Inflammatory macrophage (primary cell): ENCODE measurements at regions not wholly inside any gene's neighbourhood (a gene's known extent, or its start where the extent isn't known, plus 50 kb on each side); places are given as distances from the start of the nearest gene placed in this dataset.
A peak's percentile ranks its signal among the peaks of the same experiment; 100 is the strongest.
"Not testable (repeated sequence)": the region's sequence is repeated elsewhere in the genome, so short reads cannot be mapped to it uniquely, and the experiment has no call there.

ENCODE experiments used
- DNase-seq, 2 donors: peaks; one replicate each; pipeline ENCODE4 v3.0.0-alpha.2; 2020 to 2022

GRCh38 chr21:35594905-35595304 lies 465.4 kb downstream of the SETD4 start:
- DNase-seq: no peak

- DNase-seq: no peak
Measured at GRCh38 chr21:35593000-35593502, 467.3 kb downstream of the SETD4 start.

- not testable (repeated sequence) for DNase-seq
Measured at GRCh38 chr21:35590284-35590683, 470.0 kb downstream of the SETD4 start.

GRCh38 chr21:35587841-35588380 lies 472.4 kb downstream of the SETD4 start:
- DNase-seq: no peak

GRCh38 chr21:35586305-35586704 lies 474.0 kb downstream of the SETD4 start:
- DNase-seq: no peak

GRCh38 chr21:35585878-35586277 lies 474.4 kb downstream of the SETD4 start:
- no peak for DNase-seq

GRCh38 chr21:35585155-35585554 lies 475.2 kb downstream of the SETD4 start:
- no peak for DNase-seq

- no peak for DNase-seq
Measured at GRCh38 chr21:35583566-35584216, 476.6 kb downstream of the SETD4 start.

- peak in 1 of 2 donors; percentile 58 for DNase-seq
Measured at GRCh38 chr21:35582731-35583130, 477.6 kb downstream of the SETD4 start.

- DNase-seq: no peak
Measured at GRCh38 chr21:35581640-35582039, 478.7 kb downstream of the SETD4 start.

- no peak for DNase-seq
Measured at GRCh38 chr21:35579520-35580293, 480.6 kb downstream of the SETD4 start.

- no peak for DNase-seq
Measured at GRCh38 chr21:35578831-35579471, 481.4 kb downstream of the SETD4 start.

- DNase-seq: peak; percentile 43 to 66
Measured at GRCh38 chr21:35578347-35578782, 482.0 kb downstream of the SETD4 start.

- DNase-seq: no peak
Measured at GRCh38 chr21:35575280-35575915, 484.9 kb downstream of the SETD4 start.

GRCh38 chr21:35573472-35574374 lies 486.6 kb downstream of the SETD4 start:
- no peak for DNase-seq

GRCh38 chr21:35571910-35572309 lies 488.4 kb downstream of the SETD4 start:
- no peak for DNase-seq

GRCh38 chr21:35568643-35569042 lies 491.7 kb downstream of the SETD4 start:
- DNase-seq: no peak

GRCh38 chr21:35566874-35567273 lies 493.5 kb downstream of the SETD4 start:
- DNase-seq: no peak

GRCh38 chr21:35565204-35565611 lies 495.1 kb downstream of the SETD4 start:
- DNase-seq: peak; percentile 75 to 88

GRCh38 chr21:35563885-35564451 lies 496.4 kb downstream of the SETD4 start:
- peak; percentile 56 to 80 for DNase-seq

GRCh38 chr21:35562876-35563275 lies 497.4 kb downstream of the SETD4 start:
- no peak for DNase-seq
